ENCODE measurements at regions not wholly inside any gene's neighbourhood (a gene's known extent, or its start where the extent isn't known, plus 50 kb on each side); places are given as distances from the start of the nearest gene placed in this dataset.

- ChIA-PET CTCF (ENCODE audit: low intra/inter-chr PET ratio, low total read pairs) (no interaction called here), POLR2A (no interaction called here)
- Histone ChIP-seq H3K9me3 (ENCODE audit: low read length) (no peaks in the 10 kb centered on the region), H3K27me3 (ENCODE audit: control insufficient read depth in 1 of 2, insufficient read depth in 2 of 2, low read length in 2 of 2) (peaks cover 0 to 4% of the 10 kb centered on the region in 2 experiments; a peak in 2 of 5 replicates), H3K4me3 (replicated peaks in 1 of 3; ENCODE audit: insufficient read depth in 1 of 3, low read depth in 2 of 3, low read length in 3 of 3) (no peak overlapping the region), H3K4me1 (ENCODE audit: insufficient read depth, low read length) (no peaks in the 10 kb centered on the region), H3K79me2 (ENCODE audit: insufficient read depth, low read length) (no peaks in the 10 kb centered on the region), H3K4me2 (ENCODE audit: low read depth, low read length) (no peak overlapping the region), H3K36me3 (replicated peaks in 1 of 2; ENCODE audit: control insufficient read depth in 1 of 2, insufficient read depth in 2 of 2, low read length in 2 of 2) (no peaks in the 10 kb centered on the region), H2AFZ (ENCODE audit: low read length) (no peak overlapping the region), H3K9ac (ENCODE audit: insufficient read depth, low read depth, low read length) (no peak overlapping the region), H3K27ac (ENCODE audit: extremely low read length, insufficient read depth, low read length) (no peak overlapping the region), H4K20me1 (ENCODE audit: insufficient read depth, low read length) (no peaks in the 10 kb centered on the region)
- 0 out of 4 replicates have a peak, but pooled peaks of 1 of the 2 experiments have one; percentile 49 for TF ChIP-seq MAFK (conservative IDR thresholded peaks at IDR 0.05 in 1 of 2, IDR thresholded peaks at IDR 0.05 in 1 of 2; ENCODE audit: low read length in 2 of 2)
- TF ChIP-seq ZNF256 (CRISPR knock-in tag; conservative IDR thresholded peaks at IDR 0.05): no peak
- in situ Hi-C loops (cut with HindIII; ENCODE audit: extremely low pct_ligation_motif_present, low pct_unique_long_range_greater_than_20kb) (no loop called here), intact Hi-C loops (cut with micrococcal nuclease; ENCODE audit: unreplicated experiment) (no loop called here)
- DNase-seq (ENCODE audit: low spot score): no peak
- no peak for ATAC-seq
- FAIRE-seq: no peak
- no TSS peak for BruUV-seq (replicated peaks)
Measured at GRCh38 chr2:21627938-21628337, 504.2 kb downstream of the TDRD15 start.

- WGBS (ENCODE audit: low lambda C conversion rate): 11% methylated on average over 5 of the region's 5 CpGs
- no peak for FAIRE-seq
Measured at GRCh38 chr2:21633015-21633414, 509.2 kb downstream of the TDRD15 start.

More at GRCh38 chr2:21633015-21633414, 509.2 kb downstream of the TDRD15 start:
- in situ Hi-C loops (cut with HindIII; ENCODE audit: extremely low pct_ligation_motif_present, low pct_unique_long_range_greater_than_20kb) (no loop called here), intact Hi-C loops (cut with micrococcal nuclease; ENCODE audit: unreplicated experiment) (no loop called here)
- H3K79me2 ChIP-seq (ENCODE audit: insufficient read depth, low read length): no peaks in the 10 kb centered on the region
- TF ChIP-seq CREB1 (IDR thresholded peaks at IDR 0.05) (peak; percentile 73; the same call in 1 of the 2 replicates), CREB1 (CRISPR knock-in tag; IDR thresholded peaks at IDR 0.05) (no peak), PRDM10 (CRISPR knock-in tag; IDR thresholded peaks at IDR 0.05; ENCODE audit: low read depth) (no peak), RXRA (CRISPR knock-in tag; IDR thresholded peaks at IDR 0.05) (no peak), HBP1 (CRISPR knock-in tag; IDR thresholded peaks at IDR 0.05; ENCODE audit: low read depth) (no peak), ATF7 (IDR thresholded peaks at IDR 0.05) (peak; percentile 63), ATF7 (CRISPR knock-in tag; IDR thresholded peaks at IDR 0.05) (no peak)
- ATAC-seq: no peak
- no peaks in the 10 kb centered on the region for H4K20me1 ChIP-seq (ENCODE audit: insufficient read depth, low read length)
- H3K27ac ChIP-seq (ENCODE audit: extremely low read length, insufficient read depth, low read length): no peak overlapping the region
- no peak for DNase-seq (ENCODE audit: low spot score)
- H3K4me1 ChIP-seq (ENCODE audit: insufficient read depth, low read length): no peaks in the 10 kb centered on the region
- no peak overlapping the region for H2AFZ ChIP-seq (ENCODE audit: low read length)
- no peaks in the 10 kb centered on the region for H3K36me3 ChIP-seq (replicated peaks in 1 of 2; ENCODE audit: control insufficient read depth in 1 of 2, insufficient read depth in 2 of 2, low read length in 2 of 2)
- H3K9ac ChIP-seq (ENCODE audit: insufficient read depth, low read depth, low read length): no peak overlapping the region
- no peak overlapping the region for H3K4me3 ChIP-seq (replicated peaks in 1 of 3; ENCODE audit: insufficient read depth in 1 of 3, low read depth in 2 of 3, low read length in 3 of 3)
- ChIA-PET CTCF (ENCODE audit: low intra/inter-chr PET ratio, low total read pairs) (no interaction called here), POLR2A (no interaction called here)
- H3K27me3 ChIP-seq (ENCODE audit: control insufficient read depth in 1 of 2, insufficient read depth in 2 of 2, low read length in 2 of 2): no peaks in the 10 kb centered on the region; a peak in 1 of 5 replicates
- no peak overlapping the region for H3K4me2 ChIP-seq (ENCODE audit: low read depth, low read length)
- H3K9me3 ChIP-seq (ENCODE audit: low read length): no peaks in the 10 kb centered on the region
- no TSS peak for BruUV-seq (replicated peaks)

Measured in HepG2 (cell line).